NT2/D1 (cell line): ENCODE measurements at regions not wholly inside any gene's neighbourhood (a gene's known extent, or its start where the extent isn't known, plus 50 kb on each side); places are given as distances from the start of the nearest gene placed in this dataset.

ENCODE experiments used
- SUZ12 ChIP-seq: IDR thresholded peaks from 2 replicates; pipeline ENCODE4 v1.6.1; 2011; ENCODE audit not compliant: insufficient read length, insufficient read depth; ENCODE audit errors: extremely low read depth
- YY1 ChIP-seq: IDR thresholded peaks from 2 replicates; pipeline ENCODE4 v1.6.1; 2011; ENCODE audit not compliant: insufficient read length, insufficient read depth
- ZNF274 ChIP-seq: IDR thresholded peaks from 2 replicates; pipeline ENCODE4 v1.6.1; 2011; ENCODE audit warnings: mild to moderate bottlenecking, low read depth, low read length

- no peak for TF ChIP-seq ZNF274
- TF ChIP-seq YY1, result no peak
- no peak for TF ChIP-seq SUZ12
Observed at GRCh38 chr10:126734967-126735366, 64.5 kb upstream of the C10orf90 start.
